H1 (cell line): ENCODE measurements at regions not wholly inside any gene's neighbourhood (a gene's known extent, or its start where the extent isn't known, plus 50 kb on each side); places are given as distances from the start of the nearest gene placed in this dataset.

Experiments
- CBX5 ChIP-seq: fragments of 300-800, 300-1000 bp; sonication (generic); IDR thresholded peaks from 2 replicates; pipeline ENCODE4 v1.7.1; 2016; ENCODE audit warnings: antibody characterized with exemption, low read length, low read depth
- FOSL1 ChIP-seq: IDR thresholded peaks from 2 replicates; pipeline ENCODE4 v1.6.1; 2011; ENCODE audit warnings: mild to moderate bottlenecking, low read depth, low read length, moderate library complexity; ENCODE audit not compliant: insufficient read depth
- KDM4A ChIP-seq: IDR thresholded peaks from one replicate; pipeline ENCODE4 v1.7.1; 2012; ENCODE audit warnings: low read depth, mild to moderate bottlenecking, moderate library complexity, low read length, inconsistent platforms; ENCODE audit not compliant: severe bottlenecking
- KDM5A ChIP-seq: fragments of 200-600 bp; IDR thresholded peaks from 2 replicates; pipeline ENCODE4 v1.7.1; 2012; ENCODE audit warnings: mild to moderate bottlenecking, low read length, inconsistent platforms, mixed read lengths
- SIRT6 ChIP-seq: IDR thresholded peaks from one replicate; pipeline ENCODE4 v1.7.1; 2012; ENCODE audit warnings: low read length, inconsistent platforms

- TF ChIP-seq FOSL1 (no peak), SIRT6 (no peak), CBX5 (no peak), KDM5A (no peak), KDM4A (no peak)
- TF ChIP-seq, all 59 proteins: peak for 0
Measured at GRCh38 chr9:109872901-109873300, 92.9 kb downstream of the PALM2AKAP2 start (continued).
